Nephron (organoid): ENCODE measurements at regions not wholly inside any gene's neighbourhood (a gene's known extent, or its start where the extent isn't known, plus 50 kb on each side); places are given as distances from the start of the nearest gene placed in this dataset.
"Not testable (repeated sequence)": the region's sequence is repeated elsewhere in the genome, so short reads cannot be mapped to it uniquely, and the experiment has no call there.

Experiments used
- H3K27ac Mint-ChIP-seq, 3 experiments: 2 replicates each; pipeline ENCODE4 v1.8.0; 2020; ENCODE audit warnings: mixed read lengths in 3 of 3, mild to moderate bottlenecking in 2 of 3, moderate library complexity in 1 of 3
- H3K27me3 Mint-ChIP-seq: 2 replicates; pipeline ENCODE4 v1.8.0; 2021; ENCODE audit warnings: low read depth, mild to moderate bottlenecking, moderate library complexity, mixed read lengths
- H3K36me3 Mint-ChIP-seq: 2 replicates; pipeline ENCODE4 v1.8.0; 2020; ENCODE audit warnings: low read depth, mixed read lengths
- H3K4me1 Mint-ChIP-seq: 2 replicates; pipeline ENCODE4 v1.8.0; 2020; ENCODE audit warnings: mixed read lengths
- H3K4me3 Mint-ChIP-seq, 3 experiments: 2 replicates each; pipeline ENCODE4 v1.8.0; 2020; ENCODE audit warnings: mild to moderate bottlenecking in 3 of 3, mixed read lengths in 3 of 3, moderate library complexity in 2 of 3
- H3K9me3 Mint-ChIP-seq: 2 replicates; pipeline ENCODE4 v1.8.0; 2020; ENCODE audit warnings: mixed read lengths
- CTCF ChIP-seq, 3 experiments: fragments of 200-600 bp; sonication (generic); IDR thresholded peaks; one replicate each; pipeline ENCODE4 v1.5.0; 2021; ENCODE audit warnings: antibody characterized with exemption in 3 of 3; ENCODE audit not compliant: unreplicated experiment in 3 of 3

- peaks cover 9% of the 10 kb centered on the region for H3K4me1 Mint-ChIP-seq
- no peak overlapping the region for H3K4me3 Mint-ChIP-seq
- no peaks in the 10 kb centered on the region for H3K36me3 Mint-ChIP-seq
- H3K9me3 Mint-ChIP-seq, result no peaks in the 10 kb centered on the region
- TF ChIP-seq CTCF (IDR thresholded peaks at IDR 0.05; ENCODE audit: unreplicated experiment in 3 of 3), result no peak
- no peak overlapping the region for H3K27ac Mint-ChIP-seq
- H3K27me3 Mint-ChIP-seq, result no peaks in the 10 kb centered on the region
These were observed 155.7 kb downstream of the SEC23A start for GRCh38 chr14:38947343-38947742.

- H3K36me3 Mint-ChIP-seq, result no peaks in the 10 kb centered on the region
- no peak overlapping the region for H3K27ac Mint-ChIP-seq
- no peak for TF ChIP-seq CTCF (IDR thresholded peaks at IDR 0.05; ENCODE audit: unreplicated experiment in 3 of 3)
- H3K4me1 Mint-ChIP-seq, result peaks cover 6% of the 10 kb centered on the region
- H3K4me3 Mint-ChIP-seq, result no peak overlapping the region
- no peaks in the 10 kb centered on the region for H3K9me3 Mint-ChIP-seq
- H3K27me3 Mint-ChIP-seq, result no peaks in the 10 kb centered on the region
These were observed 158.3 kb downstream of the SEC23A start for GRCh38 chr14:38944691-38945090.

- no peak overlapping the region for H3K27ac Mint-ChIP-seq
These were observed 161.5 kb downstream of the SEC23A start for GRCh38 chr14:38941488-38941887.

GRCh38 chr14:38932653-38933000 lies 170.4 kb downstream of the SEC23A start:
- H3K36me3 Mint-ChIP-seq, H3K9me3 Mint-ChIP-seq, H3K27me3 Mint-ChIP-seq, H3K4me1 Mint-ChIP-seq, H3K27ac Mint-ChIP-seq, H3K4me3 Mint-ChIP-seq: not testable (repeated sequence)

More at GRCh38 chr14:38941488-38941887, 161.5 kb downstream of the SEC23A start:
- peaks cover 8% of the 10 kb centered on the region for H3K9me3 Mint-ChIP-seq
- no peak for TF ChIP-seq CTCF (IDR thresholded peaks at IDR 0.05; ENCODE audit: unreplicated experiment in 3 of 3)
- H3K27me3 Mint-ChIP-seq, result no peaks in the 10 kb centered on the region
- H3K4me3 Mint-ChIP-seq, result no peak overlapping the region
- peaks cover 6% of the 10 kb centered on the region for H3K4me1 Mint-ChIP-seq
- no peaks in the 10 kb centered on the region for H3K36me3 Mint-ChIP-seq

GRCh38 chr14:38931969-38932652 lies 170.9 kb downstream of the SEC23A start:
- TF ChIP-seq CTCF (IDR thresholded peaks at IDR 0.05; ENCODE audit: unreplicated experiment in 3 of 3), result no peak
- Mint-ChIP-seq H3K36me3 (no peaks in the 10 kb centered on the region), H3K4me1 (peaks cover 8% of the 10 kb centered on the region), H3K27me3 (no peaks in the 10 kb centered on the region), H3K9me3 (peaks cover 9% of the 10 kb centered on the region), H3K4me3 (no peak overlapping the region), H3K27ac (no peak overlapping the region)

DNA sequence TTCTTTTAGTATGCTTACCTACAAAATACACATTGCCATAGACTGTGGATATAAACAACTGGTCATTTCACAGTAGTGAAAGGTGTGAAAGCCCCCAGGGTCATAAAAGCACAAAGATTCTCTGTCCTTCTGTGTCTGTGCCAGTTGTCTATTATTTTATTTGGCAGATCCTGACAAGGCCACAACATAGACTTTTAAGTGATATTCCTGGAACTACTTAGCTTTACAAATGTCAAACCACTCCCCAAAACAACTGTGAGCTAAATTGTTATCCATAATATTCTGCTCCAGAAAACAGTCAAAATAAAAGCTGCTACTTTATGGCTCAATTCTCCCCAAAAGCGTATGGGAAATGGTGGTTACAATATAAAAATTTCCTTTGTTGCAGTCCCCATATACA lies 172.1 kb downstream of the SEC23A start:
- H3K27ac Mint-ChIP-seq, result no peak overlapping the region
- no peaks in the 10 kb centered on the region for H3K36me3 Mint-ChIP-seq
- peaks cover 6% of the 10 kb centered on the region for H3K9me3 Mint-ChIP-seq
- H3K4me3 Mint-ChIP-seq, result no peak overlapping the region
- no peak for TF ChIP-seq CTCF (IDR thresholded peaks at IDR 0.05; ENCODE audit: unreplicated experiment in 3 of 3)
- no peaks in the 10 kb centered on the region for H3K27me3 Mint-ChIP-seq
- peaks cover 8% of the 10 kb centered on the region for H3K4me1 Mint-ChIP-seq
